ENCODE measurements at regions not wholly inside any gene's neighbourhood (a gene's known extent, or its start where the extent isn't known, plus 50 kb on each side); places are given as distances from the start of the nearest gene placed in this dataset.

GRCh38 chr1:234978397-234979295, 150.0 kb downstream of the TOMM20 start (continued):
- TF ChIP-seq, protein P1, sequence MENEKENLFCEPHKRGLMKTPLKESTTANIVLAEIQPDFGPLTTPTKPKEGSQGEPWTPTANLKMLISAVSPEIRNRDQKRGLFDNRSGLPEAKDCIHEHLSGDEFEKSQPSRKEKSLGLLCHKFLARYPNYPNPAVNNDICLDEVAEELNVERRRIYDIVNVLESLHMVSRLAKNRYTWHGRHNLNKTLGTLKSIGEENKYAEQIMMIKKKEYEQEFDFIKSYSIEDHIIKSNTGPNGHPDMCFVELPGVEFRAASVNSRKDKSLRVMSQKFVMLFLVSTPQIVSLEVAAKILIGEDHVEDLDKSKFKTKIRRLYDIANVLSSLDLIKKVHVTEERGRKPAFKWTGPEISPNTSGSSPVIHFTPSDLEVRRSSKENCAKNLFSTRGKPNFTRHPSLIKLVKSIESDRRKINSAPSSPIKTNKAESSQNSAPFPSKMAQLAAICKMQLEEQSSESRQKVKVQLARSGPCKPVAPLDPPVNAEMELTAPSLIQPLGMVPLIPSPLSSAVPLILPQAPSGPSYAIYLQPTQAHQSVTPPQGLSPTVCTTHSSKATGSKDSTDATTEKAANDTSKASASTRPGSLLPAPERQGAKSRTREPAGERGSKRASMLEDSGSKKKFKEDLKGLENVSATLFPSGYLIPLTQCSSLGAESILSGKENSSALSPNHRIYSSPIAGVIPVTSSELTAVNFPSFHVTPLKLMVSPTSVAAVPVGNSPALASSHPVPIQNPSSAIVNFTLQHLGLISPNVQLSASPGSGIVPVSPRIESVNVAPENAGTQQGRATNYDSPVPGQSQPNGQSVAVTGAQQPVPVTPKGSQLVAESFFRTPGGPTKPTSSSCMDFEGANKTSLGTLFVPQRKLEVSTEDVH (IDR thresholded peaks at IDR 0.05; ENCODE audit: low read depth, partially characterized antibody), result no peak
- TF ChIP-seq CHD2 (IDR thresholded peaks at IDR 0.05; ENCODE audit: low read depth, low read length), result no peak
- no peak for TF ChIP-seq BRD4 (IDR thresholded peaks at IDR 0.05)
- peak; percentile 42; the same call in 1 of the 2 replicates for TF ChIP-seq CREB3L1 (IDR thresholded peaks at IDR 0.05; ENCODE audit: borderline replicate concordance, low read depth)
- TF ChIP-seq, protein P2, sequence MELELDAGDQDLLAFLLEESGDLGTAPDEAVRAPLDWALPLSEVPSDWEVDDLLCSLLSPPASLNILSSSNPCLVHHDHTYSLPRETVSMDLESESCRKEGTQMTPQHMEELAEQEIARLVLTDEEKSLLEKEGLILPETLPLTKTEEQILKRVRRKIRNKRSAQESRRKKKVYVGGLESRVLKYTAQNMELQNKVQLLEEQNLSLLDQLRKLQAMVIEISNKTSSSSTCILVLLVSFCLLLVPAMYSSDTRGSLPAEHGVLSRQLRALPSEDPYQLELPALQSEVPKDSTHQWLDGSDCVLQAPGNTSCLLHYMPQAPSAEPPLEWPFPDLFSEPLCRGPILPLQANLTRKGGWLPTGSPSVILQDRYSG (tag; conservative IDR thresholded peaks at IDR 0.05; ENCODE audit: low read depth), result peak; percentile 81
- no peak for TF ChIP-seq ZNF407 (IDR thresholded peaks at IDR 0.05; ENCODE audit: low read depth)
- peak in 1 of 2 experiments; percentile 77; a peak in 1 of 4 replicates for TF ChIP-seq ZMIZ1 (IDR thresholded peaks at IDR 0.05; ENCODE audit: low read depth in 2 of 2, low read length in 2 of 2)

Data from K562 (cell line).